Left lung (tissue), 4 donors: ENCODE measurements at regions not wholly inside any gene's neighbourhood (a gene's known extent, or its start where the extent isn't known, plus 50 kb on each side); places are given as distances from the start of the nearest gene placed in this dataset.

Source experiments
- ATAC-seq: fragments of 200-7000 bp; cut with Tn5 transposase; one replicate; pipeline ENCODE4 v1.9.1; 2020; ENCODE audit warnings: moderate library complexity
- DNase-seq, 4 donors: peaks; one replicate each; pipeline ENCODE4 v3.0.0-alpha.2; 2013 to 2020
- H3K27ac ChIP-seq, 2 donors: fragments of 200-600 bp; sonication (generic) in 1 of 2; one replicate each; pipeline versions ENCODE4 v1.5.0 to v1.8.0; 2020 to 2021
- H3K27me3 ChIP-seq, 2 donors: fragments of 200-600 bp; sonication (generic) in 1 of 2; one replicate each; pipeline versions ENCODE4 v1.5.0 to v1.8.0; 2020 to 2021
- H3K36me3 ChIP-seq, 2 donors: fragments of 200-600 bp; sonication (generic) in 1 of 2; one replicate each; pipeline versions ENCODE4 v1.5.0 to v1.8.0; 2020 to 2021
- H3K4me1 ChIP-seq, 2 donors: fragments of 200-600 bp; one replicate each; pipeline ENCODE4 v1.8.0; 2021
- H3K4me3 ChIP-seq, 2 donors: fragments of 200-600 bp; sonication (generic) in 1 of 2; one replicate each; pipeline versions ENCODE4 v1.5.0 to v1.8.0; 2020 to 2021; ENCODE audit warnings: mild to moderate bottlenecking in 1 of 2
- H3K9me3 ChIP-seq, 2 donors: fragments of 200-600 bp; sonication (generic) in 1 of 2; one replicate each; pipeline versions ENCODE4 v1.5.0 to v1.8.0; 2020 to 2021
- CTCF ChIP-seq, 2 donors: fragments of 200-600 bp; sonication (generic) in 1 of 2; IDR thresholded peaks; one replicate each; pipeline versions ENCODE4 v1.5.0 to v1.8.0; 2021; ENCODE audit warnings: antibody characterized with exemption in 2 of 2
- intact Hi-C, 2 donors: fragments of 100-400 bp; cut with DNase I; formaldehyde crosslinking; loops; one replicate each; pipeline versions ENCODE4 v1.11.2 to v1.14.2; 2022
- donor health status: DM: no; HTN: yes; CAD: no.
- donor health status: DM: no; HTN: no; CAD: no.

GRCh38 chr5:2894736-2895135 lies 143.3 kb upstream of the IRX2 start:
- TF ChIP-seq CTCF (IDR thresholded peaks at IDR 0.05): no peak

GRCh38 chr5:2894316-2894715 lies 142.8 kb upstream of the IRX2 start:
- peaks cover 0 to 2% of the 10 kb centered on the region in 2 donors for H3K9me3 ChIP-seq
- intact Hi-C loops: no loop called here
- no peak for TF ChIP-seq CTCF (IDR thresholded peaks at IDR 0.05)
- no peaks in the 10 kb centered on the region for H3K36me3 ChIP-seq
- H3K4me1 ChIP-seq: no peaks in the 10 kb centered on the region
- H3K27ac ChIP-seq: no peak overlapping the region
- DNase-seq: no peak
- no peak for ATAC-seq
- no peak overlapping the region for H3K4me3 ChIP-seq
- peaks cover 0 to 7% of the 10 kb centered on the region in 2 donors for H3K27me3 ChIP-seq

More at GRCh38 chr5:2894736-2895135, 143.3 kb upstream of the IRX2 start:
- ATAC-seq (no peak), DNase-seq (no peak)
- no peak overlapping the region for H3K27ac ChIP-seq
- H3K36me3 ChIP-seq: no peaks in the 10 kb centered on the region
- H3K4me3 ChIP-seq: no peak overlapping the region
- H3K27me3 ChIP-seq: peaks cover 0 to 7% of the 10 kb centered on the region in 2 donors
- intact Hi-C loops: no loop called here
- no peaks in the 10 kb centered on the region for H3K4me1 ChIP-seq
- peaks cover 0 to 2% of the 10 kb centered on the region in 2 donors for H3K9me3 ChIP-seq

- TF ChIP-seq CTCF (IDR thresholded peaks at IDR 0.05): no peak
- Histone ChIP-seq H3K9me3 (no peaks in the 10 kb centered on the region), H3K36me3 (no peaks in the 10 kb centered on the region), H3K27ac (no peak overlapping the region), H3K4me3 (no peak overlapping the region), H3K4me1 (no peaks in the 10 kb centered on the region), H3K27me3 (peaks cover 0 to 7% of the 10 kb centered on the region in 2 donors)
- intact Hi-C loops: no loop called here
- DNase-seq (no peak), ATAC-seq (no peak)
These were observed 141.1 kb upstream of the IRX2 start for GRCh38 chr5:2892466-2893000.

GRCh38 chr5:2891781-2892180 lies 140.3 kb upstream of the IRX2 start:
- Histone ChIP-seq H3K36me3 (no peaks in the 10 kb centered on the region), H3K9me3 (no peaks in the 10 kb centered on the region), H3K4me3 (no peak overlapping the region), H3K27ac (no peak overlapping the region), H3K27me3 (peaks cover 0 to 7% of the 10 kb centered on the region in 2 donors), H3K4me1 (no peaks in the 10 kb centered on the region)
- DNase-seq: no peak
- no peak for TF ChIP-seq CTCF (IDR thresholded peaks at IDR 0.05)
- no peak for ATAC-seq
- intact Hi-C loops: no loop called here

GRCh38 chr5:2890011-2890410 lies 138.5 kb upstream of the IRX2 start:
- H3K9me3 ChIP-seq: no peaks in the 10 kb centered on the region
- no peaks in the 10 kb centered on the region for H3K27me3 ChIP-seq
- no peaks in the 10 kb centered on the region for H3K4me1 ChIP-seq
- no peaks in the 10 kb centered on the region for H3K36me3 ChIP-seq
- intact Hi-C loops: no loop called here
- no peak overlapping the region for H3K4me3 ChIP-seq
- DNase-seq (no peak), ATAC-seq (no peak)
- H3K27ac ChIP-seq: no peak overlapping the region
- TF ChIP-seq CTCF (IDR thresholded peaks at IDR 0.05): no peak
